Limb (tissue), 2 donors: ENCODE measurements at regions not wholly inside any gene's neighbourhood (a gene's known extent, or its start where the extent isn't known, plus 50 kb on each side); places are given as distances from the start of the nearest gene placed in this dataset.

Source experiments
- DNase-seq, 2 donors: peaks; one replicate each; pipeline ENCODE4 v3.0.0-alpha.2; 2016; ENCODE audit errors: extremely low spot score in 2 of 2

DNA sequence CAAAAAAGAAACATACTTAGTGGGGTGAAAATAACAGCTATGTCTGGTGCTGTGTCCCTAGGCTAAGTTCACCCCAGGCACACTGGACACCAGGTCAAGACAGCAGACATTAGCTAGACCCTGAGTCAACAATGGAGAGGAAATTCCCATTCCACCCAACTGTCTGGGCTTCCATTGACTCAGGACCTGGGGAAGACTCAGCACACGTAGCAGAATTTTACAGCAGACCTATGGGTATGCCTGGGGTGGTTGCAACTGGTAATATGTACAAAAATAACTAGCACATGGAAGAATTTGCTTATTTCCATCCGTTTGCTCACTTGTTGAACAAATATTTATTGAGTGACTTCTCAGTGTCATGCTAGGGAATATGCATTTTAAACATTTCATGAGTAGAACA lies 117.0 kb downstream of the GAS1 start:
- no peak for DNase-seq

DNA sequence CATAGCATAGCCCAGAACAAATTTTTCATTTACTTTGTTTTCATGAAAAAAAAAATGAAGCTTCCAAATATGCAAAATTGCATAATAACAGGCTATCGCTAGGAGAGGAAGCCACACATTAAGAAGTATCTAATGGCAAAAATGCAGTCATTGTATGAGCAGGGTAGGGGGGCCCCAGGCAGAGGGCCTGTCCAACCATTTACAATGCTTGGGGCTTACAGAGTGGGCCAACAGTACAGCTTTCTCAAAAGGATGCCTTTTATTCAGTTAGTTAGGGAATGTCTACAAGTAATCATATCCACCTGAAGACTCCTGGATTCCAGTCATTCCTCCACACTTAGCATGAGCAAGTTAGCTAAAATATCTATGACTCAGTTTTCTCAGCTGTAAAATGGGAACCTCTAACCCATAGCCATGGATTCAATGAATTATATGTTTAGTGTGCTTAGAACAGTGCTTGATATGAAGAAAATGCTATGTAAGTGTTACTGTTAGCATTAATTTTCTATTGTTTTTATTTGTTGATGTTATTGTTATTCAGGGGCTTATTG lies 117.7 kb downstream of the GAS1 start:
- no peak for DNase-seq

DNA sequence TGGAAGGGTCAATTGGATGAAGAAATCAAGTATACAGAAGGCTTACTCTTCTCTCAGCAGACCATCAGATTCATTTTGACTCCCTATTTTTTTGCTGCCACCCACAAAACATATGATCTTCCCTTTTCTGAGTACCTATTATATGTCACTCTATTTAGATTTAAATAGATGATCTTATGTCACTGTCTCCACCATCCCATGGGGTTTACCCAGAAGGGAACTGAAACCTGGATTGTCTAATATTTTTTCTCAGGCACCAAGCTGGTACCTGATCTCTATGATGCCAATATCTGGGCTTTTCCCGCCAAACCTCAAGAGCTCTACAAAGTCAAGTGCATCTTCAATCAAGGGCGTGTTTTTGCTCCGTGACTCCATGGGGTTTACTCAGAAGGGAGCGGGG lies 118.7 kb downstream of the GAS1 start:
- DNase-seq, result no peak

DNA sequence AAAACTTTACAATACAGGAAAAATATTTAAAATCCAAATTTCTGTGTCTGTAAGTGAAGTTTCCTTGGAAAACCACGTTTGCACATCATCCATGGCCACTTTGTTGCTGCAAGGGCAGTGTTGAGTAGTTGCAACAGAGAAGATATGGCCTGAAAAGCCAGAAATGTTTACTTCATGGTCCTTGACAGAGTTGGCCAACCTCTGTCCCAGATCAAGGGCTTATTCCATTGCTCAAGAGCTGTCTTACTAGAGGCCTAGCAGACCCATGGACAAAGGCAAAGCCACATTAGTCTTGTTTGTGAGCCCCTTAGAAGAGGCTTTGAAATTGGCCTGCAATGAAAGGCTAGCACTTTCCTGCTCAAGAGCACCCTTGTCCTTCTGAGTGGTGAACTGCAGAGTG lies 119.4 kb downstream of the GAS1 start:
- no peak for DNase-seq

DNA sequence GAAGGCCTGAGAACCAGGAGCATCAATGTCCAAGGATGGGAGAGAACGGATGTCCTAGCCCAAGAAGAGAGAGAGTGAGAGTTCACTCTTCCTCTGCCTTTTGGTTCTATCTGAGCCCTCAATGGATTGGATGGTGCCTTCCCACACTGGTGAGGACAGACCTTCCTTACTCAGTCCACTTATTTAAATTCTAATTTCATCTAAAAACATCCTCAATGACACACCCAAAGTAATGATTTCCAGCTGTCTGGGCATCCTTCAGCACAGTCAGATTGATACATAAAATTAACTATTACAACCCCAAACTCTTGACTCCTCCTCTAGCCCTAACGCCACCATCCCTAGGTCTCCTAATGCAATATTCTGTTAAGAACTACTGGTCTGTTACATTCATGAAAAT lies 122.0 kb downstream of the GAS1 start:
- DNase-seq, result no peak

DNA sequence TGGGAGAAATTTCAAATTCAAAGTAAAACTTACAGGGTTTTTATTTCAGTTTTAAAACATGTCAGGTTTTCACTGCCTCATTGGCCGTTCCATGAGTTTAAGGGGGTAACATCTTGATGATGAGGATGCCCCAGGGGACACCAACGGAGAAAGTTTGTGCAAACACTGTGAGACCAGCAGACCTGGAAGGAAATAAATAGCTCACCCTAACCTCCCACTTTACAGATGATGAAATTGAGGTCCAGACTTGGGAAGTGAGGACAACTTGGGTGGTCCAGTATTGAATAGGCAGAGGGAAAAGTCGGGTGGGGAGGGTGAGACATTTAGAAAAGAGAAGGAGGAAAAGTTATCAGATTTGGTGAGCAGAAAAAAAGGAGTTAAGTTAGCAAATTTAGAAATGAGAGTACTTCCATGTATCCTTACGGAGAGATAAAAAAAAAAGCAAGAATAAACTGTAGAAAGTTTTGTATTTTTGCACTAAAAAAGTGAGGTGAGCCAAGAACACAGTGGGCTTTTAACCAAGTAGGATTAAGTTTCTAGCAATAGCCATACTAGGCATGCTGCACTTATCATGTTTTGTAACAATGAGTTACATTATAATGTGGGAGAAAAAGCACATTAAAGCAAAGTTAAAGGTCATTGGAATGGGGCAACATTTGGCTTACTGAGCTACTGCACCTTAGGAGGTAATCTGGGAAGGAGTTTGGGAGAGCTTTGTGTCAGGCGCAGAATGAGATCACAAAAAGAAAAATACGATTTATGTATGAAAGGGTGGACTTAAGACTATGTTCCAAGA lies 125.1 kb downstream of the GAS1 start:
- no peak for DNase-seq

DNA sequence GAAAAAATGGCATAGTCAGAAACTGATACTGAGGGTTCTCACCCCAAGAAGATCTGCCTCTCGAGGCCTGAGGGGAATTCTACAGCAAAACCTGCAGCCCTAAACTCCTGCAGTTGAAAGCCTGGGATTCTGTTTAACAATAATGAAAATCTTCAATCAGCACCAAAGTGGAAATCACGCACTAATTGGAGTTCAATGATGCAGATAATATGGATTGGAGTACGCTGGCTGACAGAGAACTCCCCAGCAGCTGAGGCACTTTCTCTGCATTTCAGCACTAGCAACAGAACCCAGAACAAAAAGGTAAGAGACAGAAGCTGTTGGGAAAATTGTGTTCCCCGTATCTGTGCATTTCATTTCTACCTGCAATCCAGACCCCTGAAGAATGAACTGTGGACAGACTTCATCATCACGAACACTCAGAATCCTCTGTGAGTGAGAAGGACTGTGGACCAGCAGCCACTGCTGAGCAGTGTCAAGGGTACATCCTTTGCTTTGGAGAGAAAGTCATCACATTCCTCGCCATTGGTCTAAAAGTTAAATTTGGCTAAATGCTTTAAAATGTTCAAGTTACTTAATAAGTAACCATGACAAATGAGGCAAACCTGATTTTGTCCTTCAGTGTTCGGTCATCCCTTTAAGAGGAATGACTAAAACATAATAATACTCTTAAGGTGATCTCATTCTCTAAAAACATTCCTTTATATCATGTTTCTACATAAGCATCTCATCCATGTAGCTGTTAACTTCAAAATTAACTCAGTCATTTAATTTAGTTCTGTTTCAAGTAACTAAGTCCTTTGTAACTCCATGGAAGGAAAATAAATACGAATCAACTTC lies 126.1 kb downstream of the GAS1 start:
- DNase-seq, result no peak

DNA sequence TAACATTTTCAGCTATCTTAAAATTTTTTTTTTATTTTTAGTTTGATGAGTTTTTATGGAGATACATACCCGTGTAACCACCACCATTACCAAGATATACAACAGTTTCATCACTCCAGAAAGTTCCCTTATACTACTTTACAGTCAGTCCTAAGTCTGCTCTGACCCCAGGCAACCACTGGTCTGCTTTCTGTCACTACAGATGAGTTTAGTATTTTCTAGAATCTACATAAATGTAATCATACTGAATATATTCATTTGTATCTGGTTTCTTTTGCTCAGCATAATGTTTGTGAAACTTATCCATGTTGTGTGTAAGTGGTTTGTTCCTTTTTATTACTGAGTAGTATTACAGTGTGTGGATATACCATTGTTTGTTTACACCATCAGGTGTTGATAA lies 127.8 kb downstream of the GAS1 start:
- no peak for DNase-seq

DNA sequence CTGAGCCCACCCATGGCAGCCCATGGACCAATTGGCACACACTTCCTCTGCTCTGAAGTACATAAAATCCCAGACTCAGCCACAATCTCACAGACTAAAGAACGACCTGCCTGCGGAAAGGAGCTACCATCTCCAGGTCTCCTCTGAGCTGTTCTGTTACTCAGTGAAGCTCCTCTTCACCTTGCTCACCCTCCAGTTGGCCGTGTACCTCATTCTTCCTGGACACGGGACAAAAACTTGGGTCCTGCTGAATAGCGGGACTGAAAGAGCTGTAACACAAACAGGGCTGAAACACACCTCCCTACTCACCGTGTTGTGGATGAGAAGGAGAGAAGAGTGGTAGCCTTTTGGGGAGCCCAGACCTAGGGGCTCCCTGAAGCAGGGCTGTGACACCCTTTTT lies 128.7 kb downstream of the GAS1 start:
- no peak for DNase-seq

DNA sequence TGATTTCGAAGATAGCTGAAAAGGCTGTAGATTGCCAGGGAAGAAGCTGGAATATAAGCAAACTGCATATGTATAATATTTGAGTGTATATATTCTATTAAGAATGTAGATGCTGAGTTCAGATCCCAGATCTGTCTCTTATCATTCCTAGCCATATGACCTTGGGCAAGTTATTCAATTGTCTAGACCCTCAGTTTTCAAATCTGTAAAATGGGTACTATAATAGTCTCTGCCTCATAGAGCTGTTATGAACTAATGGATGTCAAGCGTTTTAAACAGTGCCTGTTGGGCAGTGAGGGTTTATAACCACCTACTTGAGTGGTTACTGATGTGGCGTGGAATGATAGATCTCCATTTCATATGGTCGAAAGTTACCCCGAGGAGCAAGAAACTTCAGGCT lies 130.4 kb downstream of the GAS1 start:
- no peak for DNase-seq

DNA sequence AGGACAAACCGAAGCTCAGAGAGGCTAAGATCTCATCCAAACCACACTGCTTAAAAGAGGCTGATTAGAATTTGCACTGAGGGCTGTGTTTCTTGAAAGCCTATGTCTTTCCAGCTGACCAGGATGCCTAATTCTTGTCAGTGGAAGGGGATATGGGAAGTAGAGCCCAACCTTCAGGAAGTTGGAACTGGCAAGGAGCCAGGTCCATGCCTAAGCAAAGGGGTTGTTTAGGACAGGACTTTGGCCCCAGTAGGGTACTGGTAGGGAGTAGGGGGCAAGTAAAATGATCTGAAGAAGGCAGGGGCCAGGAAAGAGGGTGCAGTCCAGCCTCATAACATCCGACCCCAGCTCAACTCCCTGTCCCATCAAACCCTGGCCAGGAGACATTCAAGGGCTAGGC lies 130.9 kb downstream of the GAS1 start:
- no peak for DNase-seq

DNA sequence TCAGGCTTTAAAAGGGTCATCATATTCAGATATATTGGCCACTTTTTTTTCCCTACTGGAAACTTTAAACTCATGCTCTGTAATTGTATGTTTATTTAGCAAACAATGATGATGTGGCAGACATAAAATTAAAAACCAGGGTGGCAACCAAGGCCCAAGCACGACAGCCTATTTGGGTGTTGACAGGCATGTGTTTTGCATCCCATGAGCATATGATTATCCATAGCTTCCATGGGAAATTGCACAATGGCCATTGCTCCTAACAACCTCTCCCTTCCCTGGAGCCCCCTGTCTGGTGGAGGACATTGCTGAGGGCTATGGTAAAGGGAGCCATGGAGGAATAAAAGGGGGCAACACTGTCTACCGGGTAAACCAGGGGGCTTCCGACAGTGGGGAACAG lies 134.7 kb downstream of the GAS1 start:
- no peak for DNase-seq

DNA sequence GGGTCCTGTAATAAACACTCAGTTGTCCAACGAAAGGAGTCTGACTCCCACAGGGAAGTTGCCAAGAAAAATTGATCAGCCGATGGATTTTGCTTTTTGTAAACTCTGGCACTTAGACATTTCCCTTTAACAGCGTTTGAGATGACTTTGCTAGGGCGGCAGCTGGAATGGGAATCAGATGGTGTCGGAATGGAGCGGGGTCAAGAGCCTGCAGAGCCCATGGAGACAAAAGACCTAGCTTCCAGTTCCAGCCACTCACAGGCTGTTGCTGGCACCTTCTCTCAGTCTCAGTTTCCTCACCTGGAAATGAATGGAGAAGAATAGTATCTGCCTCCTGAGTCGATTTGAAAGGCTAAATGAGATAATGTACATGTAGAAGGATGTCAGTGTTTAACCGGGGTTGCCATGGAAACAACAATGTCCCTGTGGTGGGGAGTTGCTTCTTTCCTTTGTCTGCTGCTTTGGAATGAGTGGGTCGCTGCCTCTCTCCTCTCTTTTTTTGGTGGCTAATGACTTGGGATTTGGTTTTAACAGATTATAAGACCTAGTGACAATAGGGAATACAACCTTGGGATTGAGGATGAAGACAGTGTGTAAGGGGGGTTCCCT lies 137.4 kb downstream of the GAS1 start:
- DNase-seq, result no peak

DNA sequence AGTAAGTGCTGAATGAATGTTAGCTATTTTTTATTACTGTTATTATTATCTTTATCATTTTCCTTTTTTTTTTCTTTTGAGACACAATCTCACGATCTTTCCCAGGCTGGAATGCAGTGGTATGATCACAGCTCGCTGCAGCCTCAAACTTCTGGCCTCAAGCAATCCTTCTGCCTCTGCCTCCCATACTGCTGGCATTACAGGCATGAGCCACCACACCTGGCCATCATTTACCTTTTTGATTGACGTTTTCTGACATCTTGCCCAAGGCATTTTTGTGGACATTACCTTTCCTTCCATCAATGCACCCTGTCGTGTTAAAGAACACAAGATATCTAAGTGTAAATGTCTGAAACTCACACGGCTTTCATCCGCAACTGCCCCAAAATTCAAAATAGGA lies 138.2 kb downstream of the GAS1 start:
- DNase-seq, result no peak

DNA sequence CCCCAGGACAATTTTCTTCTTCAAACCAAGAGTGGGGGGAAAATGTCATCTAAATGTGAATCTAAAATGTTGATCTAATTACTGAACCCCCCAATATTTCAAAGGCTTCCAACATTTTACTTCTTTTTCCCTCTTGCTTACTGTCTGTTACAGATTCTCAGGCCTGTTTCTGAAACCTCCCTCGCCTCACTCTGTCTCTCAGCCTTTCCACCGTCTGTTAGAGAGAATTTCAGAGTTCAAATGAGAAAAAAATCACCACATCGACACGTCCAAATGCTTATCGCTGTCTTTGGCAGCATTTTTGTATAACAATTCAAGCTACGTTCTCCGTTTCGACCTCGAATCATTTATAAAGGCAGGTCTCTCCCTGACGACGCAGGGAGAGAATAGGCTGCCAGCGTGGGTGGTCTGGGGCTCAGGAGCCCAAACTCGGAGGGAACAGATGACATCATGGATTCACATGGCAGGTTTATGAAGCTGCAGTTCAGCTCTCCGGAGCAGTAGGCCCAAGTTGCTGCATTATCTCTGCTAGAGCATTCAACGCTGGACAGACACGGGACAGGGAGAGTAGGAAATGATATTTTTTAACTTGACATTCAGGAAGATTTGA lies 139.8 kb downstream of the GAS1 start:
- peak; percentile 72 to 76 for DNase-seq

DNA sequence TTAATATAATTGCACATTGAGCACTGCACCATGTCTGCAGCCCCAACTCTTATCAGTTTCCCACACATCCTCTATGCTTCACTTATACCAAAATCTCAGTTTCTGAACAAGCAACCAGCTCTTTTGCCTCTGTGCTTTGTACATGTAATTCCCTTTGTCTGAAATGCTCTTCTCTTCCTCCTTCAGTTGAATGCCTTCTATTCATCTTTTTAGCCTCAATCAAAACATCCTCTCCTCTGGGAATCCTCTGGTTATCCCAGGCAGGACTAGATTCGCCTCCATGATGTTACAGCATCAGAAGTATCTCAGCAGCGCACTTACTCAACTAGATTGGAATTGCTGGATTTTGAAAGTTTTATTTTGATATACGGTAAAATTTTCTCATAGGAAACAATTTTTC lies 143.3 kb downstream of the GAS1 start:
- DNase-seq, result no peak

DNA sequence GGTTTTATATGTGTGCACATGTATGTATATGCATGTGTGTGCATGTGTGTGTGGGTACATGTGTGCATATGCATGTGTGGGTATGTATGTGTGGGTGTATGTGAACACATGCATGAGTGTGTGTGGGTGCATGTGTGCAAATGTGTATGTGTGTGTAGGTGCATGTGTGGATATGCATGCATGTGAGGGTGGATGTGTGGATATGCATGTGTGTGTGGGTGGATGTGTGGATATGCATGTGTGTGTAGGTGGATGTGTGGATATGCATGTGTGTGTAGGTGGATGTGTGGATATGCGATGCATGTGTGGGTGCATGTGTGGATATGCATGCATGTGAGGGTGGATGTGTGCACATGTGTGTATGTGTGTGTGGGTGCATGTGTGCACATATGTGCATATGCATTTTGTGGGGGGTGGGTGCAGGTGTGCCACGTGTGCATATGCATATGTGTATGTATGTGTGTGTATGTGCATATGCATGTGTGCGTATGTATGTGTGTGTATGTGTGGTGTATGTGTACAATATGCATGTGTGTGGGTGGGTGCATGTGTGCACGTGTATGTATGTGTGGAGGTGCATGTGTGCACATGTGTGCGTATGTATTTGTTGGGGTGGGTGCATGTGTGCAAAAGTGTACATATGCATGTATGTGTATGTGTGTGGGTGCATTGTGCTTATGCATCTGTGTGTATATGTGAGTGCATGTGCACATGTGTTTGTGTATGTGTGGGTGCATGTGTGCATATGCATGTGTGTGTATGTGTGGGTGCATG lies 144.2 kb downstream of the GAS1 start:
- DNase-seq, result no peak

DNA sequence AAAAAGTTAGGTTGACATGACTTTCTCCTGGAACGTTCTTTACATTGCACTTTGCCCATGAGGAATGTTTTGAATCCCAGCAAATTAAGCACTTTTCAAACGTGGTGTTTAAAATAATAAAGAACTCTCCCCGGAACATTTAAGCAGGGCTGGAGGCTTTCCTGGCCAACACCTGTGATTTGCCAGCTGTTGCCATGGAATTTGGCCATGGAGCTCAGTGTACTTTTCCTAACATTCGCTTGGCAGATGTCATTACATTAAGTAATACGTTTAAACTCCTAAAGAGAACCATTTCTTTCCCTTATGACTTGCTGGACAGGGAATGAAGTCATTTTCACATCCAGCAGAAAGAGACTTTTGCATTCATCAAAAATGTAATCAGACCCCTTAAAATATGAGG lies 146.1 kb downstream of the GAS1 start:
- DNase-seq, result peak; percentile 70 to 94

DNA sequence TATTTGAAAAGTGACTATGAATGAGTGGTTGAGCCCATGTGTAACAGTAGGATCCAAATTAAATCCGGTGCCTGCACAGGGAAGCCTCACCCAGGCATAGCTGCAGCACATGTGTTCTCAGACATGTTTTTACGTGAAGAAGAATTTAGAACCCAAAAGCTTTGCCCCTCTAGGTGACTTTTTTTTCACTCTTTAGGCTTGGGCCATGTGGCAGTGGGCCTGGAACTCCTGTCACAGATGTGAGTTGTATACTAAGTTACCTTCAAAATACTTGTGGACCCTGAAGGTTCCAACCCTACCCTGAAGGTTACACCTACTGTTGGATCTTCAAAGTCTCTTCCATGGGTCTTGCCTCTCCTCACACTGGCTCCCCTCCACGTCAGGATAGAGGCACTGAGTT lies 146.6 kb downstream of the GAS1 start:
- DNase-seq, result no peak

DNA sequence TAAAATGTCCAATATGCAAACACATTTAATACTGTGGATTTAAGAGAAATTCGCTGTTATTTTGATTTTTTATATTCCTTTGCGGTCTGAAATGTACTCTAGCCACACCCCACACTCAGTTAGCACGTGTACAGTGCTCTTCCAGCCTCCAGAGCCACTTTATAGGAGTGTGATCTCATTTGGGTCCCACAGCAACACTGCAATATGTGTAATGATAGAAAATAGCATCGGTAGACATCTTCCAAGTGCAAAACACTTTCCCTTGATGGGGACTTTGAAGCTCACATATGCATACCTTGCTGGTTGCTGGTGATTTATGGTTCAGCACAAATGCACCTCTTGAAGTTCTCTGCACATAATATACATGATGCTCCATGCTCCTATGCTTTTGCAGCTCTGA lies 148.3 kb downstream of the GAS1 start:
- no peak for DNase-seq

DNA sequence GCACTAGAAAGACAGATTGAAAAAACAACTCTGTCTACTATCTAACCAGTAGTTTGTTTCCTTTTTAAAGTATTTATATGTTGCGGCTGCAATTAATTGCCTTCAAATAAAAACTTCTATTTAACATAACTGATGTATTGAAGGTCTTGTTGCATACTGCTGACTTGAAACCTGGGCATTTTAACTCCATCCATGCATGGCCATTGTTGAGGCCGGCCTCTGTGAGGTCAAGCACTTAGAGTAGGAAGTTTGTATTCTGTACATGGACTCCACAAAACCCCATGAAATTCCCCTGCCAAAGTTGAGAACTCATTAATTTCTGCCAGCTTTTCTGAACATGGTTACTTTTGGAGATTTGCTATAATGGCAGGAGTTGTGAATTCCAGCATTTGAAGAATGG lies 150.6 kb downstream of the GAS1 start:
- no peak for DNase-seq
